ENCODE measurements at regions not wholly inside any gene's neighbourhood (a gene's known extent, or its start where the extent isn't known, plus 50 kb on each side); places are given as distances from the start of the nearest gene placed in this dataset.

GRCh38 chr2:150710041-150710440, 222.6 kb upstream of the RND3 start:
- intact Hi-C loops (cut with DNase I), result no loop called here
- ATAC-seq, result no peak

GRCh38 chr2:150706561-150706960, 219.1 kb upstream of the RND3 start:
- intact Hi-C loops (cut with DNase I), result no loop called here
- DNase-seq (ENCODE audit: missing footprints) (no peak), ATAC-seq (no peak)

More at GRCh38 chr2:150710041-150710440, 222.6 kb upstream of the RND3 start:
- no peak for DNase-seq (ENCODE audit: missing footprints)

GRCh38 chr2:150705767-150706166, 218.3 kb upstream of the RND3 start:
- DNase-seq (ENCODE audit: missing footprints) (no peak), ATAC-seq (no peak)
- intact Hi-C loops (cut with DNase I), result no loop called here

- no peak for ATAC-seq
- DNase-seq (ENCODE audit: missing footprints), result no peak
- intact Hi-C loops (cut with DNase I), result no loop called here
Observed at GRCh38 chr2:150705357-150705756, 217.9 kb upstream of the RND3 start.

- no peak for ATAC-seq
- intact Hi-C loops (cut with DNase I), result no loop called here
- no peak for DNase-seq (ENCODE audit: missing footprints)
Observed at GRCh38 chr2:150702791-150703190, 215.3 kb upstream of the RND3 start.

GRCh38 chr2:150700666-150701580, 213.5 kb upstream of the RND3 start:
- DNase-seq (ENCODE audit: missing footprints), result no peak
- intact Hi-C loops (cut with DNase I), result no loop called here
- no peak for ATAC-seq

- ATAC-seq, result no peak
- no peak for DNase-seq (ENCODE audit: missing footprints)
- intact Hi-C loops (cut with DNase I), result no loop called here
Observed at GRCh38 chr2:150699218-150699617, 211.8 kb upstream of the RND3 start.

GRCh38 chr2:150698016-150698661, 210.7 kb upstream of the RND3 start:
- ATAC-seq (peak; percentile 75), DNase-seq (ENCODE audit: missing footprints) (no peak)
- intact Hi-C loops (cut with DNase I), result no loop called here

GRCh38 chr2:150697596-150697995, 210.1 kb upstream of the RND3 start:
- intact Hi-C loops (cut with DNase I), result no loop called here
- no peak for DNase-seq (ENCODE audit: missing footprints)
- peak; percentile 78 for ATAC-seq

- ATAC-seq, result no peak
- intact Hi-C loops (cut with DNase I), result no loop called here
- DNase-seq (ENCODE audit: missing footprints), result no peak
Observed at GRCh38 chr2:150695451-150696135, 208.1 kb upstream of the RND3 start.

GRCh38 chr2:150693556-150693955, 206.1 kb upstream of the RND3 start:
- ATAC-seq (no peak), DNase-seq (ENCODE audit: missing footprints) (no peak)
- intact Hi-C loops (cut with DNase I), result no loop called here

- ATAC-seq (no peak), DNase-seq (ENCODE audit: missing footprints) (no peak)
- intact Hi-C loops (cut with DNase I), result no loop called here
Observed at GRCh38 chr2:150690870-150691269, 203.4 kb upstream of the RND3 start.

GRCh38 chr2:150690261-150690660, 202.8 kb upstream of the RND3 start:
- no peak for ATAC-seq
- no peak for DNase-seq (ENCODE audit: missing footprints)
- intact Hi-C loops (cut with DNase I), result no loop called here

- peak; percentile 52 for ATAC-seq
- intact Hi-C loops (cut with DNase I), result no loop called here
- no peak for DNase-seq (ENCODE audit: missing footprints)
Observed at GRCh38 chr2:150689590-150689989, 202.1 kb upstream of the RND3 start.

GRCh38 chr2:150688016-150688415, 200.5 kb upstream of the RND3 start:
- intact Hi-C loops (cut with DNase I), result no loop called here
- no peak for ATAC-seq

GRCh38 chr2:150686391-150686790, 198.9 kb upstream of the RND3 start:
- intact Hi-C loops (cut with DNase I), result no loop called here
- no peak for DNase-seq (ENCODE audit: missing footprints)
- ATAC-seq, result no peak

More at GRCh38 chr2:150688016-150688415, 200.5 kb upstream of the RND3 start:
- DNase-seq (ENCODE audit: missing footprints), result no peak

- no peak for ATAC-seq
- intact Hi-C loops (cut with DNase I), result no loop called here
- no peak for DNase-seq (ENCODE audit: missing footprints)
Observed at GRCh38 chr2:150681120-150681804, 193.8 kb upstream of the RND3 start.

GRCh38 chr2:150679456-150680120, 192.1 kb upstream of the RND3 start:
- intact Hi-C loops (cut with DNase I), result no loop called here
- ATAC-seq (no peak), DNase-seq (ENCODE audit: missing footprints) (no peak)

- intact Hi-C loops (cut with DNase I), result no loop called here
- no peak for ATAC-seq
- no peak for DNase-seq (ENCODE audit: missing footprints)
Observed at GRCh38 chr2:150677551-150677950, 190.1 kb upstream of the RND3 start.

Data from Right ventricle myocardium inferior (tissue), 1 donor.